Spleen (tissue), 7 donors: ENCODE measurements at regions not wholly inside any gene's neighbourhood (a gene's known extent, or its start where the extent isn't known, plus 50 kb on each side); places are given as distances from the start of the nearest gene placed in this dataset.

Source experiments
- POLR2AphosphoS5 ChIP-seq, 3 donors: sonication (generic); formaldehyde crosslinking; IDR thresholded peaks; one replicate each; pipeline ENCODE4 v1.5.1; 2017; ENCODE audit warnings: antibody characterized with exemption in 3 of 3
- TF ChIP-seq, protein P1 (sequence below), 11 experiments: fragments of 200-600 bp in 7 of 11; fragments of 450-650 bp in 4 of 11; sonication (generic) in 4 of 11; IDR thresholded peaks in 8 of 11; conservative IDR thresholded peaks in 3 of 11; 1 replicate in 7 of 11; 2 replicates in 4 of 11; pipeline versions ENCODE4 v1.4.0 to v1.8.0; 2016 to 2021; ENCODE audit warnings: antibody characterized with exemption in 11 of 11, inconsistent platforms in 4 of 11, mild to moderate bottlenecking in 1 of 11
- donor health status: DM: no; HTN: no; CAD: no; lungs with moderate emphysema.
- donor health status: DM: no; HTN: no; CAD: no.
- donor health status: DM: no; HTN: no; CAD: no.

DNA sequence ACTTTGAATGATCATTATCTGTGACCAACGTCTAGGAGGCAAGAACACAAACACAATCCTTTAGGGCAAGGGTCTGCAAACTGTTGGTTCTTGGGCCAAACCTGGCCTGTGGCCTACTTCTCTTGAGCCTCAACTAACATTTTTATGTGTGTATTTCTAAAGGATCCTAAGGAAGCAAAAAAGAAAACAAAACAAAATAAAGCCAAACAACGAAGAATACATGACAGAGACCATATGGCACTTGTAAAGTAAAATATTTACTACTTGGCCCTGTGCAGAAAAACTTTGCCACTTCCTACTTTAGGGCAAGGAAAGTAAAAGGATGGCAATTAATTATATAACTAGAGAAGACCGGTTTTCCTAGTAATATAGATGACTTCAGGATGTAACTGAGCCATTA, 1056.2 kb downstream of the EPHA7 start:
- no peak for TF ChIP-seq POLR2AphosphoS5 (IDR thresholded peaks at IDR 0.05)
- TF ChIP-seq, protein P1, sequence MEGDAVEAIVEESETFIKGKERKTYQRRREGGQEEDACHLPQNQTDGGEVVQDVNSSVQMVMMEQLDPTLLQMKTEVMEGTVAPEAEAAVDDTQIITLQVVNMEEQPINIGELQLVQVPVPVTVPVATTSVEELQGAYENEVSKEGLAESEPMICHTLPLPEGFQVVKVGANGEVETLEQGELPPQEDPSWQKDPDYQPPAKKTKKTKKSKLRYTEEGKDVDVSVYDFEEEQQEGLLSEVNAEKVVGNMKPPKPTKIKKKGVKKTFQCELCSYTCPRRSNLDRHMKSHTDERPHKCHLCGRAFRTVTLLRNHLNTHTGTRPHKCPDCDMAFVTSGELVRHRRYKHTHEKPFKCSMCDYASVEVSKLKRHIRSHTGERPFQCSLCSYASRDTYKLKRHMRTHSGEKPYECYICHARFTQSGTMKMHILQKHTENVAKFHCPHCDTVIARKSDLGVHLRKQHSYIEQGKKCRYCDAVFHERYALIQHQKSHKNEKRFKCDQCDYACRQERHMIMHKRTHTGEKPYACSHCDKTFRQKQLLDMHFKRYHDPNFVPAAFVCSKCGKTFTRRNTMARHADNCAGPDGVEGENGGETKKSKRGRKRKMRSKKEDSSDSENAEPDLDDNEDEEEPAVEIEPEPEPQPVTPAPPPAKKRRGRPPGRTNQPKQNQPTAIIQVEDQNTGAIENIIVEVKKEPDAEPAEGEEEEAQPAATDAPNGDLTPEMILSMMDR (IDR thresholded peaks at IDR 0.05 in 8 of 11, conservative IDR thresholded peaks at IDR 0.05 in 3 of 11), result no peak
